Coronary artery (tissue), 2 donors: ENCODE measurements at regions not wholly inside any gene's neighbourhood (a gene's known extent, or its start where the extent isn't known, plus 50 kb on each side); places are given as distances from the start of the nearest gene placed in this dataset.

Experiments used
- DNase-seq: peaks from one replicate; pipeline ENCODE4 v3.0.0-alpha.2; 2017; ENCODE audit warnings: low spot score
- H3K27ac ChIP-seq, 2 donors: fragments of 200-600 bp; sonication (generic); one replicate each; pipeline ENCODE4 v1.5.1; 2016 to 2019
- H3K4me3 ChIP-seq: fragments of 200-600 bp; sonication (generic); 2 replicates; pipeline ENCODE4 v1.5.1; 2016; ENCODE audit warnings: mild to moderate bottlenecking, moderate library complexity
- CTCF ChIP-seq: fragments of 200-600 bp; sonication (generic); IDR thresholded peaks from one replicate; pipeline ENCODE4 v1.5.1; 2019; ENCODE audit warnings: antibody characterized with exemption

GRCh38 chr1:29689372-29690030 is 453.2 kb downstream of the PTPRU start:
- DNase-seq = no peak
- no peak for TF ChIP-seq CTCF
- Histone ChIP-seq H3K4me3 (no peak overlapping the region), H3K27ac (no peak overlapping the region)

- no peak for TF ChIP-seq CTCF
- no peak for DNase-seq
- Histone ChIP-seq H3K4me3 (no peak overlapping the region), H3K27ac (no peak overlapping the region)
These were observed 452.4 kb downstream of the PTPRU start for GRCh38 chr1:29688471-29689365.

GRCh38 chr1:29687601-29688244 is 451.4 kb downstream of the PTPRU start:
- TF ChIP-seq CTCF = no peak
- DNase-seq = peak; percentile 33
- Histone ChIP-seq H3K4me3 (no peak overlapping the region), H3K27ac (no peak overlapping the region)

GRCh38 chr1:29687166-29687565 is 450.8 kb downstream of the PTPRU start:
- H3K4me3 ChIP-seq = no peak overlapping the region
- no peak for TF ChIP-seq CTCF
- no peak for DNase-seq
- H3K27ac ChIP-seq = no peak overlapping the region

- no peak overlapping the region for H3K4me3 ChIP-seq
- TF ChIP-seq CTCF = no peak
- no peak overlapping the region for H3K27ac ChIP-seq
- peak; percentile 46 for DNase-seq
These were observed 449.9 kb downstream of the PTPRU start for GRCh38 chr1:29686012-29686930.

- Histone ChIP-seq H3K4me3 (no peak overlapping the region), H3K27ac (no peak overlapping the region)
- DNase-seq = peak; percentile 35
- TF ChIP-seq CTCF = no peak
These were observed 449.1 kb downstream of the PTPRU start for GRCh38 chr1:29685387-29685786.
